SK-N-SH treated with all-trans-retinoic acid at 6 μM for 48 hours (cell line): ENCODE measurements at regions not wholly inside any gene's neighbourhood (a gene's known extent, or its start where the extent isn't known, plus 50 kb on each side); places are given as distances from the start of the nearest gene placed in this dataset.

Experiments
- CREB5 ChIP-seq: fragments of 250-450 bp; sonication (Bioruptor Pico); IDR thresholded peaks from 2 replicates; pipeline ENCODE4 v1.5.1; 2020; ENCODE audit warnings: low read depth, mild to moderate bottlenecking, moderate library complexity
- CSDC2 ChIP-seq: fragments of 250-450 bp; sonication (Bioruptor Pico); IDR thresholded peaks from 2 replicates; pipeline ENCODE4 v1.5.0; 2020; ENCODE audit warnings: mild to moderate bottlenecking, moderate library complexity
- PATZ1 ChIP-seq: fragments of 250-450 bp; sonication (Bioruptor Pico); IDR thresholded peaks from 2 replicates; pipeline ENCODE4 v1.8.0; 2020; ENCODE audit warnings: mild to moderate bottlenecking, moderate library complexity, borderline replicate concordance
- POU6F1 ChIP-seq: fragments of 250-450 bp; sonication (Bioruptor Pico); IDR thresholded peaks from 2 replicates; pipeline ENCODE4 v1.8.0; 2021; ENCODE audit warnings: low read depth, mild to moderate bottlenecking, moderate library complexity, borderline replicate concordance
- SNAI2 ChIP-seq: fragments of 250-450 bp; sonication (Bioruptor Pico); IDR thresholded peaks from 2 replicates; pipeline ENCODE4 v1.5.0; 2020; ENCODE audit warnings: mild to moderate bottlenecking, moderate library complexity
- TCF4 ChIP-seq: fragments of 250-450 bp; sonication (Bioruptor Pico); IDR thresholded peaks from 2 replicates; pipeline ENCODE4 v1.8.0; 2021; ENCODE audit warnings: mild to moderate bottlenecking, moderate library complexity, borderline replicate concordance
- TOX ChIP-seq: fragments of 250-450 bp; sonication (Bioruptor Pico); IDR thresholded peaks from 2 replicates; pipeline ENCODE4 v1.8.0; 2021; ENCODE audit warnings: mild to moderate bottlenecking, moderate library complexity, borderline replicate concordance
- ZFP30 ChIP-seq: fragments of 450-650 bp; formaldehyde crosslinking; IDR thresholded peaks from 2 replicates; pipeline ENCODE4 v1.5.0; 2022; ENCODE audit warnings: mild to moderate bottlenecking, moderate library complexity
- ZNF565 ChIP-seq: fragments of 450-650 bp; formaldehyde crosslinking; conservative IDR thresholded peaks from 2 replicates; pipeline ENCODE4 v1.5.0; 2020; ENCODE audit warnings: low read depth, mild to moderate bottlenecking, moderate library complexity
- ZNF70 ChIP-seq: fragments of 450-650 bp; formaldehyde crosslinking; IDR thresholded peaks from 2 replicates; pipeline ENCODE4 v1.5.0; 2020; ENCODE audit warnings: mild to moderate bottlenecking, moderate library complexity

GRCh38 chr12:93078059-93078458 is 149.0 kb upstream of the EEA1 start:
- no peak for TF ChIP-seq PATZ1 (CRISPR knock-in tag)
- no peak for TF ChIP-seq CSDC2 (CRISPR knock-in tag)
- TF ChIP-seq SNAI2 (CRISPR knock-in tag), result no peak
- TF ChIP-seq ZNF565 (CRISPR knock-in tag), result no peak
- TF ChIP-seq ZFP30 (CRISPR knock-in tag), result no peak
- TF ChIP-seq TCF4 (CRISPR knock-in tag), result no peak
- TF ChIP-seq CREB5 (CRISPR knock-in tag), result no peak
- no peak for TF ChIP-seq POU6F1 (CRISPR knock-in tag)
- TF ChIP-seq TOX (CRISPR knock-in tag), result no peak
- TF ChIP-seq ZNF70 (CRISPR knock-in tag), result no peak
